NCI-H82 treated with DMSO at 0.1 percent for 48 hours (cell line): ENCODE measurements at regions not wholly inside any gene's neighbourhood (a gene's known extent, or its start where the extent isn't known, plus 50 kb on each side); places are given as distances from the start of the nearest gene placed in this dataset.

Source experiments
- DNase-seq: peaks from one replicate; lab custom pipeline; 2025; ENCODE audit not compliant: unreplicated experiment; lab: John Stamatoyannopoulos, UW

GRCh38 chr4:1543561-1543960 is 137.3 kb upstream of the NKX1-1 start:
- DNase-seq, result no peak

- DNase-seq, result no peak
These were observed 136.5 kb upstream of the NKX1-1 start for GRCh38 chr4:1542516-1543320.

- DNase-seq, result no peak
These were observed 135.9 kb upstream of the NKX1-1 start for GRCh38 chr4:1542226-1542490.

GRCh38 chr4:1541449-1542225 is 135.4 kb upstream of the NKX1-1 start:
- DNase-seq, result no peak

- no peak for DNase-seq
These were observed 134.5 kb upstream of the NKX1-1 start for GRCh38 chr4:1540601-1541375.

GRCh38 chr4:1539859-1540600 is 133.8 kb upstream of the NKX1-1 start:
- no peak for DNase-seq

GRCh38 chr4:1538941-1539772 is 132.9 kb upstream of the NKX1-1 start:
- peak; percentile 71 for DNase-seq

GRCh38 chr4:1538096-1538410 is 131.8 kb upstream of the NKX1-1 start:
- DNase-seq, result no peak

- DNase-seq, result no peak
These were observed 131.3 kb upstream of the NKX1-1 start for GRCh38 chr4:1537410-1538095.

- DNase-seq, result no peak
These were observed 130.6 kb upstream of the NKX1-1 start for GRCh38 chr4:1536579-1537409.

- no peak for DNase-seq
These were observed 129.8 kb upstream of the NKX1-1 start for GRCh38 chr4:1535926-1536578.

GRCh38 chr4:1534876-1535526 is 128.8 kb upstream of the NKX1-1 start:
- no peak for DNase-seq

GRCh38 chr4:1534095-1534872 is 128.0 kb upstream of the NKX1-1 start:
- no peak for DNase-seq

- DNase-seq, result peak; percentile 63
These were observed 127.3 kb upstream of the NKX1-1 start for GRCh38 chr4:1533501-1534064.

- DNase-seq, result no peak
These were observed 126.5 kb upstream of the NKX1-1 start for GRCh38 chr4:1532549-1533395.
